ENCODE measurements at regions not wholly inside any gene's neighbourhood (a gene's known extent, or its start where the extent isn't known, plus 50 kb on each side); places are given as distances from the start of the nearest gene placed in this dataset.

- TF ChIP-seq CTCF (IDR thresholded peaks at IDR 0.05; ENCODE audit: low read length): no peak
- no peak for TF ChIP-seq EZH2 (IDR thresholded peaks at IDR 0.05; ENCODE audit: borderline replicate concordance, low read length)
Measured at GRCh38 chr17:51407576-51407975, 147.2 kb downstream of the UTP18 start.
